Activated naive CD8-positive, alpha-beta T cell (primary cell): ENCODE measurements at regions not wholly inside any gene's neighbourhood (a gene's known extent, or its start where the extent isn't known, plus 50 kb on each side); places are given as distances from the start of the nearest gene placed in this dataset.
"Not testable (repeated sequence)": the region's sequence is repeated elsewhere in the genome, so short reads cannot be mapped to it uniquely, and the experiment has no call there.

Experiments
- H3K27ac Mint-ChIP-seq: one replicate; pipeline ENCODE4 v1.8.0; 2021; ENCODE audit warnings: mixed read lengths
- H3K27me3 Mint-ChIP-seq: one replicate; pipeline ENCODE4 v1.8.0; 2021; ENCODE audit warnings: mixed read lengths
- H3K36me3 Mint-ChIP-seq: one replicate; pipeline ENCODE4 v1.8.0; 2021; ENCODE audit warnings: mixed read lengths
- H3K4me1 Mint-ChIP-seq: one replicate; pipeline ENCODE4 v1.8.0; 2021; ENCODE audit warnings: low read depth, mixed read lengths
- H3K4me3 Mint-ChIP-seq: one replicate; pipeline ENCODE4 v1.8.0; 2021; ENCODE audit warnings: mild to moderate bottlenecking, mixed read lengths
- H3K9me3 Mint-ChIP-seq: one replicate; pipeline ENCODE4 v1.8.0; 2021; ENCODE audit warnings: low read depth, mixed read lengths

- peaks cover 4% of the 10 kb centered on the region for H3K9me3 Mint-ChIP-seq
- H3K27ac Mint-ChIP-seq = no peak overlapping the region
These were observed 286.4 kb upstream of the CDH12 start for GRCh38 chr5:23139338-23140171.

GRCh38 chr5:23136958-23137357 lies 283.8 kb upstream of the CDH12 start:
- no peaks in the 10 kb centered on the region for H3K9me3 Mint-ChIP-seq
- no peak overlapping the region for H3K27ac Mint-ChIP-seq
- no peak overlapping the region for H3K4me3 Mint-ChIP-seq
- H3K36me3 Mint-ChIP-seq = no peaks in the 10 kb centered on the region
- H3K27me3 Mint-ChIP-seq = no peaks in the 10 kb centered on the region
- no peaks in the 10 kb centered on the region for H3K4me1 Mint-ChIP-seq

More at GRCh38 chr5:23139338-23140171, 286.4 kb upstream of the CDH12 start:
- Mint-ChIP-seq H3K4me3 (no peak overlapping the region), H3K36me3 (no peaks in the 10 kb centered on the region), H3K27me3 (no peaks in the 10 kb centered on the region), H3K4me1 (no peaks in the 10 kb centered on the region)

- Mint-ChIP-seq H3K36me3 (no peaks in the 10 kb centered on the region), H3K4me3 (no peak overlapping the region), H3K27me3 (no peaks in the 10 kb centered on the region), H3K9me3 (peaks cover 14% of the 10 kb centered on the region), H3K4me1 (no peaks in the 10 kb centered on the region), H3K27ac (no peak overlapping the region)
These were observed 279.1 kb upstream of the CDH12 start for GRCh38 chr5:23132231-23132630.

- Mint-ChIP-seq H3K4me1 (no peaks in the 10 kb centered on the region), H3K9me3 (peaks cover 6% of the 10 kb centered on the region), H3K27ac (no peak overlapping the region), H3K27me3 (no peaks in the 10 kb centered on the region), H3K4me3 (no peak overlapping the region), H3K36me3 (no peaks in the 10 kb centered on the region)
These were observed 259.1 kb upstream of the CDH12 start for GRCh38 chr5:23112237-23112636.

- no peak overlapping the region for H3K27ac Mint-ChIP-seq
- H3K27me3 Mint-ChIP-seq = no peaks in the 10 kb centered on the region
- peaks cover 20% of the 10 kb centered on the region for H3K9me3 Mint-ChIP-seq
- no peaks in the 10 kb centered on the region for H3K4me1 Mint-ChIP-seq
- H3K4me3 Mint-ChIP-seq = no peak overlapping the region
- H3K36me3 Mint-ChIP-seq = no peaks in the 10 kb centered on the region
These were observed 251.9 kb upstream of the CDH12 start for GRCh38 chr5:23105021-23105420.

GRCh38 chr5:23103566-23103965 lies 250.4 kb upstream of the CDH12 start:
- Mint-ChIP-seq H3K27me3 (no peaks in the 10 kb centered on the region), H3K36me3 (no peaks in the 10 kb centered on the region), H3K4me1 (no peaks in the 10 kb centered on the region), H3K4me3 (no peak overlapping the region), H3K27ac (no peak overlapping the region), H3K9me3 (peaks cover 23% of the 10 kb centered on the region)

GRCh38 chr5:23095418-23095817 lies 242.3 kb upstream of the CDH12 start:
- not testable (repeated sequence) for H3K27me3 Mint-ChIP-seq, H3K9me3 Mint-ChIP-seq, H3K4me1 Mint-ChIP-seq, H3K27ac Mint-ChIP-seq, H3K36me3 Mint-ChIP-seq, H3K4me3 Mint-ChIP-seq

- H3K36me3 Mint-ChIP-seq = no peaks in the 10 kb centered on the region
- no peak overlapping the region for H3K4me3 Mint-ChIP-seq
- no peaks in the 10 kb centered on the region for H3K27me3 Mint-ChIP-seq
- H3K4me1 Mint-ChIP-seq = no peaks in the 10 kb centered on the region
- H3K9me3 Mint-ChIP-seq = peaks cover 16% of the 10 kb centered on the region
- no peak overlapping the region for H3K27ac Mint-ChIP-seq
These were observed 236.1 kb upstream of the CDH12 start for GRCh38 chr5:23089286-23089685.

- no peak overlapping the region for H3K27ac Mint-ChIP-seq
These were observed 231.7 kb upstream of the CDH12 start for GRCh38 chr5:23084815-23085214.

GRCh38 chr5:23072179-23072578 lies 219.0 kb upstream of the CDH12 start:
- Mint-ChIP-seq H3K4me3 (no peak overlapping the region), H3K4me1 (no peaks in the 10 kb centered on the region), H3K27me3 (no peaks in the 10 kb centered on the region), H3K27ac (no peak overlapping the region), H3K9me3 (peaks cover 4% of the 10 kb centered on the region), H3K36me3 (no peaks in the 10 kb centered on the region)

More at GRCh38 chr5:23084815-23085214, 231.7 kb upstream of the CDH12 start:
- Mint-ChIP-seq H3K9me3 (peaks cover 16% of the 10 kb centered on the region), H3K4me1 (no peaks in the 10 kb centered on the region), H3K27me3 (no peaks in the 10 kb centered on the region), H3K4me3 (no peak overlapping the region), H3K36me3 (no peaks in the 10 kb centered on the region)

GRCh38 chr5:23071682-23072081 lies 218.5 kb upstream of the CDH12 start:
- no peaks in the 10 kb centered on the region for H3K36me3 Mint-ChIP-seq
- H3K27ac Mint-ChIP-seq = no peak overlapping the region
- H3K4me3 Mint-ChIP-seq = no peak overlapping the region

GRCh38 chr5:23064710-23065109 lies 211.6 kb upstream of the CDH12 start:
- no peaks in the 10 kb centered on the region for H3K4me1 Mint-ChIP-seq
- no peak overlapping the region for H3K27ac Mint-ChIP-seq
- H3K36me3 Mint-ChIP-seq = no peaks in the 10 kb centered on the region
- peaks cover 5% of the 10 kb centered on the region for H3K9me3 Mint-ChIP-seq
- H3K27me3 Mint-ChIP-seq = no peaks in the 10 kb centered on the region
- H3K4me3 Mint-ChIP-seq = no peak overlapping the region

More at GRCh38 chr5:23071682-23072081, 218.5 kb upstream of the CDH12 start:
- Mint-ChIP-seq H3K4me1 (no peaks in the 10 kb centered on the region), H3K9me3 (peaks cover 4% of the 10 kb centered on the region), H3K27me3 (no peaks in the 10 kb centered on the region)

- Mint-ChIP-seq H3K9me3 (peaks cover 4% of the 10 kb centered on the region), H3K4me1 (no peaks in the 10 kb centered on the region), H3K27me3 (no peaks in the 10 kb centered on the region), H3K4me3 (no peak overlapping the region), H3K27ac (no peak overlapping the region), H3K36me3 (no peaks in the 10 kb centered on the region)
These were observed 200.7 kb upstream of the CDH12 start for GRCh38 chr5:23053846-23054245.

- Mint-ChIP-seq H3K9me3 (peaks cover 5% of the 10 kb centered on the region), H3K27me3 (no peaks in the 10 kb centered on the region), H3K36me3 (no peaks in the 10 kb centered on the region), H3K27ac (no peak overlapping the region), H3K4me3 (no peak overlapping the region), H3K4me1 (no peaks in the 10 kb centered on the region)
These were observed 189.1 kb upstream of the CDH12 start for GRCh38 chr5:23042226-23042625.

GRCh38 chr5:23035555-23036090 lies 182.5 kb upstream of the CDH12 start:
- no peaks in the 10 kb centered on the region for H3K36me3 Mint-ChIP-seq
- H3K9me3 Mint-ChIP-seq = peaks cover 3% of the 10 kb centered on the region
- H3K27ac Mint-ChIP-seq = no peak overlapping the region
- H3K4me3 Mint-ChIP-seq = no peak overlapping the region
- H3K4me1 Mint-ChIP-seq = no peaks in the 10 kb centered on the region
- no peaks in the 10 kb centered on the region for H3K27me3 Mint-ChIP-seq

- H3K4me3 Mint-ChIP-seq = no peak overlapping the region
- no peaks in the 10 kb centered on the region for H3K36me3 Mint-ChIP-seq
- peaks cover 3% of the 10 kb centered on the region for H3K9me3 Mint-ChIP-seq
- no peaks in the 10 kb centered on the region for H3K27me3 Mint-ChIP-seq
- no peaks in the 10 kb centered on the region for H3K4me1 Mint-ChIP-seq
- no peak overlapping the region for H3K27ac Mint-ChIP-seq
These were observed 180.7 kb upstream of the CDH12 start for GRCh38 chr5:23033864-23034263.
